GM10248 (cell line): ENCODE measurements at regions not wholly inside any gene's neighbourhood (a gene's known extent, or its start where the extent isn't known, plus 50 kb on each side); places are given as distances from the start of the nearest gene placed in this dataset.

ENCODE experiments used
- CTCF ChIA-PET: fragments of 300-600 bp; sonication (Branson Sonifier 250); formaldehyde crosslinking; extraction: SDS; loops from one replicate; lab custom pipeline; 2021; ENCODE audit warnings: antibody characterized with exemption; lab: Yijun Ruan, JAX
- POLR2A ChIA-PET: fragments of 350-650 bp; sonication (Branson Sonifier 250); formaldehyde crosslinking; extraction: SDS; loops from one replicate; lab custom pipeline; 2020; ENCODE audit warnings: antibody characterized with exemption; lab: Yijun Ruan, JAX
- DNase-seq: peaks from one replicate; pipeline ENCODE4 v3.0.0; 2012; ENCODE audit errors: extremely low spot score
- TF ChIP-seq, protein P1 (sequence below): IDR thresholded peaks from 2 replicates; pipeline ENCODE4 v1.5.1; 2012; ENCODE audit warnings: mild to moderate bottlenecking, low read depth; ENCODE audit errors: extremely low read depth, missing control alignments, control extremely low read depth

DNA sequence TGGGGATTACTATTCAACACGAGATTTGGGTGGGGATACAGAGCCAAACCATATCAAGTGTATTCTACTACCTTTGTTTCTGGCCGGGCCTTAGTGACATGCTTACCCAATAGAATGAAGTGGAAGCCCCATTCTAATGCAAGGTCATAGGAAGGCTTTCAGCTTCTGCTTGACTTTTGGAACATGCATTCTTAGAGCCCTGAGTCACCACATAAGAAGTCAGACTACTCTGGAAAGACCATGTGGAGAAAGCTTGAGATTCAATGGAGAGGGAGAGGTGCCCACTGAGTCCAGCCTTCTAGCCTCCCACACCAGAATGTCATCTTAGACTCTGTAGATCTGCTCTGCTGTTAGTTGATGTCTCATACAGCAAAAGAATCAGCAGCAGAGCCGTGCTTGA, 155.7 kb upstream of the FBN2 start:
- TF ChIP-seq, protein P1, sequence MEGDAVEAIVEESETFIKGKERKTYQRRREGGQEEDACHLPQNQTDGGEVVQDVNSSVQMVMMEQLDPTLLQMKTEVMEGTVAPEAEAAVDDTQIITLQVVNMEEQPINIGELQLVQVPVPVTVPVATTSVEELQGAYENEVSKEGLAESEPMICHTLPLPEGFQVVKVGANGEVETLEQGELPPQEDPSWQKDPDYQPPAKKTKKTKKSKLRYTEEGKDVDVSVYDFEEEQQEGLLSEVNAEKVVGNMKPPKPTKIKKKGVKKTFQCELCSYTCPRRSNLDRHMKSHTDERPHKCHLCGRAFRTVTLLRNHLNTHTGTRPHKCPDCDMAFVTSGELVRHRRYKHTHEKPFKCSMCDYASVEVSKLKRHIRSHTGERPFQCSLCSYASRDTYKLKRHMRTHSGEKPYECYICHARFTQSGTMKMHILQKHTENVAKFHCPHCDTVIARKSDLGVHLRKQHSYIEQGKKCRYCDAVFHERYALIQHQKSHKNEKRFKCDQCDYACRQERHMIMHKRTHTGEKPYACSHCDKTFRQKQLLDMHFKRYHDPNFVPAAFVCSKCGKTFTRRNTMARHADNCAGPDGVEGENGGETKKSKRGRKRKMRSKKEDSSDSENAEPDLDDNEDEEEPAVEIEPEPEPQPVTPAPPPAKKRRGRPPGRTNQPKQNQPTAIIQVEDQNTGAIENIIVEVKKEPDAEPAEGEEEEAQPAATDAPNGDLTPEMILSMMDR, result no peak
- DNase-seq, result no peak
- ChIA-PET POLR2A (no interaction called here), CTCF (interaction anchor here (3.3 kb wide), 1 partner anchor 18 kb away, joined by 12 read pairs; no protein-coding TSS in a partner anchor)

DNA sequence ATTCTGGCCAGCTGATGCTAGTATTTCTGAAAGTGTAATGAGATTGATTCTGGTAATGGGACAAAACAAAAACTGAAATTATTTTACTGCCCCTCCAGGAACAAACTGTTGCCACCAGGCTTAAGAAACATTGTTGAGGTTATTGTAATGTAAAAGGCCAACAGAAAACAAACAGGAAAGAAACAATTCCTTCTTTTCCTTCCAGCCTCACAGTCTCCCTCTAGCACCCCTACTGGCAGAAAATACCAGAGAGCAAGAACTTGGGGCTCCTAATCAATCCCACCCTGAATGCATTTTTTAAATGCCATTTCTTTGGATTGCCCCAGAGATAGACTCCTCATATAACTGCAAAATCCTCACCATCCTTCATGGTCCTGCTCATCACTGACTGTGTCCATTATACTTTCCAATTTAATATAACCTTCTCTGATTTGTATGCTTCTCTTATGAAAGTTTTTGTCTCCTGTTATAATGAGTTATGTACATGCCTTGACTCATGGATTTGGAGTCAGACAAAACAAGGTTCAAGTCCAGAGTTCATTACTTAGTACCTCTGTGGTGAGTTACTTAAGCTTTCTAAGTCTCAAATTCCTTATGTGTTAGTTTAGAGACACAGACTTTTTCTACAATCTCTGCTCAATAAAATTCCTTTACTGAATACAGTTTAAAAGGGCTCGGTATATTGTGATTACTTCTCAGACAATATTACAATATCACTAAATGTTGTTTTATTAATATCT, 157.9 kb upstream of the FBN2 start:
- no peak for DNase-seq
- ChIA-PET POLR2A (no interaction called here), CTCF (interaction anchor here (1.7 kb wide), 1 partner anchor 12 kb away, joined by 3 read pairs; no protein-coding TSS in a partner anchor)

DNA sequence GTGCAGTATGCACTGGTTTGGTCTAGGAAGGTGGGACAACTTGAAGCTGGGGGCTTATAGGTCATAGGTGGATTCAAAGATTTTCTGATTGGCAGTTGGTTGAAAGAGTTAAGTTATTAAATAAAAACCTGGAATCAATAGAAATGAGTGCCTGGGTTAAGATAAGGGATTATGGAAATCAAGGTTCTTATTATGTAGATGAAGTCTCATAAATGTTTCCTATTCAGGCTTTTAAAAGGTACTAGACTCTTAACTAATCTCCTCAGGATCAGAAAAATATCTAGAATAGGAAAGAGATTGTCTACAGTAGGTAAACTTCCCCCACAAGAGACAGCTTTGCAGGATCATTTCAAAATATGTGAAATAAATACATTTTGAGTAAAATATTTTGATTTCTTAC, 163.3 kb upstream of the FBN2 start:
- TF ChIP-seq, protein P1, result no peak
- no peak for DNase-seq
- POLR2A ChIA-PET, result no interaction called here
- CTCF ChIA-PET, result no interaction called here

More for the DNA sequence above, 157.9 kb upstream of the FBN2 start:
- TF ChIP-seq, protein P1, result no peak

DNA sequence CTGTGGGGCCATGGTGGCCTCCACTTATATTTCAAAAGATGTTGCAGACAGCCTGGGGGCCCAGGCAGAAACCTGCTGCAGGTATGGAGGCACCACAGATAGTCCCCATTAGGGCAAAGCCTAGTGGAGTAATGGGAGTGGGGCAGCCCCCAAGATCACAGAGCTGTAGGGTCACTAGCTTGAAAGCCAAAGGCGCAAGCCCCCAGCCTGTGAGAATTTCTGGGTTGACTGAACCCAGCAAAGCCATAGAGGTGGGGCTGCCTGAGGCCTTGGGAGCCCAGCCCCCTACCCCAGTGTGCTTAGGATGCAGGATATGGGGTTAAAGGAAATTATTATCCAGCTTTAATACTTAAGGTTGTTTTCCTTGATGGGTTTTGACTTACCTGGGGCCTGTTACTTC, 165.3 kb upstream of the FBN2 start:
- ChIA-PET POLR2A (no interaction called here), CTCF (no interaction called here)
- TF ChIP-seq, protein P1, result no peak
- DNase-seq, result no peak

DNA sequence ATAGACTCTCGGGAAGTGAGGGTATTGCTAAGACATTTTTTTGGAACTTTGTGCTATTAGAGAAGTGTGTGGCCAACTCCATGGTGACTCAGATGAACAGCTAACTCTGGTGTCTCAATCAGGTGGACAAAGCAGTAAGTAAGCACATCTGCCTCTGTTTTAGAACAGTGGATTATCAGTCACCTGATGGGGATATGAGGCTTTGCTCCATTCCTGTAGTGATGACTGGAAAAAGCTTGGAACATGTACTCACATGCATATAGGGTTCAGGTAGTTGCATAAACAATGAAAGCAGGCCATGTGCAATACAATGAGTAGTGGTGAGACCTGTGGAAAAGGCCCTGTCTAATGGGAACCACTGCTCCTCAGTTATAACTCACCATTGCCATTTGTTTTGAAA, 168.2 kb upstream of the FBN2 start:
- TF ChIP-seq, protein P1, result no peak
- ChIA-PET POLR2A (no interaction called here), CTCF (interaction anchor here (1.4 kb wide), 1 partner anchor 31 kb away, joined by 5 read pairs; no protein-coding TSS in a partner anchor)
- no peak for DNase-seq

DNA sequence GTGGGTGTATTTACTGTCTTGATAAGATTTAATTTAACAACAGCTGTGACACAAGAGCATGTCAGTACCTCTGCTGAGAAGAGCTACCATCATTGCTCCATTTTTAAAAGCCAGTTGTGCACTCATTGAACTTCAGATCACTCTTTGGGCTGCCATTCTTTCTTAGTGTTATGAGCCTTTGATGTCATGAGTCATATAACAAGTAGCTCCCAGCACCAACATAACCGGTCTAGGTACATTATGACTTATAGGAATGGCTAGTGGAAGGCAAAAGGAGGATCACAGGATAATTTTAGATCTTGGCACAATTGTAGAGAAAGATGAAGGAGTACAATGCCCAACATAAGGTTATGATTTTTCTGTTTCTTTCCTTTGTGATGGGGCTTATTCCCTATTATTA, 170.8 kb upstream of the FBN2 start:
- POLR2A ChIA-PET, result no interaction called here
- TF ChIP-seq, protein P1, result no peak
- CTCF ChIA-PET, result no interaction called here
- no peak for DNase-seq
